ENCODE measurements at regions not wholly inside any gene's neighbourhood (a gene's known extent, or its start where the extent isn't known, plus 50 kb on each side); places are given as distances from the start of the nearest gene placed in this dataset.

- peak; percentile 67 for DNase-seq (ENCODE audit: low read depth, low spot score)
- ChIA-PET CTCF (no interaction called here), POLR2A (interaction anchor here (1.8 kb wide), 1 partner anchor 22 kb away, joined by 7 read pairs; no protein-coding TSS in a partner anchor)
- TF ChIP-seq CTCF (IDR thresholded peaks at IDR 0.05; ENCODE audit: low read depth, low read length) = no peak
- Histone ChIP-seq H3K27me3 (ENCODE audit: control insufficient read depth, insufficient read depth, low read length) (no peaks in the 10 kb centered on the region), H3K9me3 (ENCODE audit: control insufficient read depth, insufficient read depth, low read length) (no peaks in the 10 kb centered on the region; the same call in 1 of the 2 replicates), H3K27ac (ENCODE audit: low read depth, low read length) (peak overlapping the region; percentile 66), H3K4me3 (ENCODE audit: low read depth, low read length) (no peak overlapping the region)
These were observed 1228.1 kb upstream of the GYPC start for GRCh38 chr2:125427721-125428315.

- POLR2A ChIA-PET = no interaction called here
- H3K27ac ChIP-seq (ENCODE audit: low read depth, low read length) = no peak overlapping the region
- H3K9me3 ChIP-seq (ENCODE audit: control insufficient read depth, insufficient read depth, low read length) = no peaks in the 10 kb centered on the region; the same call in 1 of the 2 replicates
- no peak overlapping the region for H3K4me3 ChIP-seq (ENCODE audit: low read depth, low read length)
- no peak for DNase-seq (ENCODE audit: low read depth, low spot score)
- no peak for TF ChIP-seq CTCF (IDR thresholded peaks at IDR 0.05; ENCODE audit: low read depth, low read length)
- no peaks in the 10 kb centered on the region for H3K27me3 ChIP-seq (ENCODE audit: control insufficient read depth, insufficient read depth, low read length)
- CTCF ChIA-PET = no interaction called here
These were observed 1211.9 kb upstream of the GYPC start for GRCh38 chr2:125444106-125444505.

GRCh38 chr2:125445495-125445894, 1210.5 kb upstream of the GYPC start:
- Histone ChIP-seq H3K27ac (ENCODE audit: low read depth, low read length) (no peak overlapping the region), H3K27me3 (ENCODE audit: control insufficient read depth, insufficient read depth, low read length) (no peaks in the 10 kb centered on the region), H3K4me3 (ENCODE audit: low read depth, low read length) (no peak overlapping the region), H3K9me3 (ENCODE audit: control insufficient read depth, insufficient read depth, low read length) (no peaks in the 10 kb centered on the region; the same call in 1 of the 2 replicates)
- TF ChIP-seq CTCF (IDR thresholded peaks at IDR 0.05; ENCODE audit: low read depth, low read length) = no peak
- CTCF ChIA-PET = no interaction called here
- DNase-seq (ENCODE audit: low read depth, low spot score) = no peak
- POLR2A ChIA-PET = no interaction called here

GRCh38 chr2:125450092-125450491, 1205.9 kb upstream of the GYPC start:
- H3K27me3 ChIP-seq (ENCODE audit: control insufficient read depth, insufficient read depth, low read length) = no peaks in the 10 kb centered on the region
- no peak for DNase-seq (ENCODE audit: low read depth, low spot score)
- ChIA-PET CTCF (no interaction called here), POLR2A (no interaction called here)
- H3K9me3 ChIP-seq (ENCODE audit: control insufficient read depth, insufficient read depth, low read length) = no peaks in the 10 kb centered on the region
- H3K4me3 ChIP-seq (ENCODE audit: low read depth, low read length) = no peak overlapping the region
- no peak overlapping the region for H3K27ac ChIP-seq (ENCODE audit: low read depth, low read length)
- TF ChIP-seq CTCF (IDR thresholded peaks at IDR 0.05; ENCODE audit: low read depth, low read length) = no peak

GRCh38 chr2:125455110-125455509, 1200.8 kb upstream of the GYPC start:
- Histone ChIP-seq H3K9me3 (ENCODE audit: control insufficient read depth, insufficient read depth, low read length) (no peaks in the 10 kb centered on the region), H3K27ac (ENCODE audit: low read depth, low read length) (no peak overlapping the region), H3K27me3 (ENCODE audit: control insufficient read depth, insufficient read depth, low read length) (no peaks in the 10 kb centered on the region), H3K4me3 (ENCODE audit: low read depth, low read length) (no peak overlapping the region)
- DNase-seq (ENCODE audit: low read depth, low spot score) = peak; percentile 18
- no peak for TF ChIP-seq CTCF (IDR thresholded peaks at IDR 0.05; ENCODE audit: low read depth, low read length)
- POLR2A ChIA-PET = no interaction called here
- CTCF ChIA-PET = interaction anchor here (0.7 kb wide), 1 partner anchor 17 kb away, joined by 5 read pairs; no protein-coding TSS in a partner anchor
